Upper lobe of right lung (tissue), 1 donor: ENCODE measurements at regions not wholly inside any gene's neighbourhood (a gene's known extent, or its start where the extent isn't known, plus 50 kb on each side); places are given as distances from the start of the nearest gene placed in this dataset.

Experiments used
- ATAC-seq: fragments of 200-7000 bp; cut with Tn5 transposase; one replicate; pipeline ENCODE4 v1.9.1; 2020; ENCODE audit warnings: mild to moderate bottlenecking, moderate library complexity
- DNase-seq: peaks from one replicate; pipeline ENCODE4 v3.0.0-alpha.2; 2020
- H3K27ac ChIP-seq: fragments of 200-600 bp; one replicate; pipeline ENCODE4 v1.8.0; 2022
- H3K27me3 ChIP-seq: fragments of 200-600 bp; one replicate; pipeline ENCODE4 v1.8.0; 2022; ENCODE audit warnings: mild to moderate bottlenecking
- H3K36me3 ChIP-seq: fragments of 200-600 bp; one replicate; pipeline ENCODE4 v1.8.0; 2022
- H3K4me1 ChIP-seq: fragments of 200-600 bp; one replicate; pipeline ENCODE4 v1.8.0; 2022
- H3K4me3 ChIP-seq: fragments of 200-600 bp; one replicate; pipeline ENCODE4 v1.8.0; 2022; ENCODE audit warnings: mild to moderate bottlenecking
- H3K9me3 ChIP-seq: fragments of 200-600 bp; one replicate; pipeline ENCODE4 v1.8.0; 2022
- CTCF ChIP-seq: fragments of 200-600 bp; IDR thresholded peaks from one replicate; pipeline ENCODE4 v1.8.0; 2022; ENCODE audit warnings: antibody characterized with exemption
- intact Hi-C: fragments of 100-400 bp; cut with DNase I; formaldehyde crosslinking; loops from one replicate; pipeline ENCODE4 v1.11.0; 2022
- donor health status: DM: no; HTN: yes; CAD: no; lungs with severe emphysema.

- Histone ChIP-seq H3K36me3 (no peaks in the 10 kb centered on the region), H3K9me3 (no peaks in the 10 kb centered on the region), H3K4me3 (no peak overlapping the region), H3K27me3 (no peaks in the 10 kb centered on the region), H3K27ac (no peak overlapping the region), H3K4me1 (no peaks in the 10 kb centered on the region)
- peak; percentile 11 for ATAC-seq
- no peak for TF ChIP-seq CTCF
- intact Hi-C loops, result no loop called here
- DNase-seq, result no peak
Measured at GRCh38 chr4:95981591-95981990, 141.7 kb downstream of the PDHA2 start.

GRCh38 chr4:95982516-95982915, 142.6 kb downstream of the PDHA2 start:
- no peak overlapping the region for H3K27ac ChIP-seq
- TF ChIP-seq CTCF, result no peak
- H3K27me3 ChIP-seq, result no peaks in the 10 kb centered on the region
- ATAC-seq (no peak), DNase-seq (no peak)
- H3K36me3 ChIP-seq, result no peaks in the 10 kb centered on the region
- H3K4me1 ChIP-seq, result no peaks in the 10 kb centered on the region
- intact Hi-C loops, result no loop called here
- H3K9me3 ChIP-seq, result no peaks in the 10 kb centered on the region
- no peak overlapping the region for H3K4me3 ChIP-seq

- H3K27ac ChIP-seq, result no peak overlapping the region
- ATAC-seq, result no peak
Measured at GRCh38 chr4:95984081-95984480, 144.2 kb downstream of the PDHA2 start.

GRCh38 chr4:95985051-95985450, 145.2 kb downstream of the PDHA2 start:
- H3K9me3 ChIP-seq, result no peaks in the 10 kb centered on the region
- no peak for TF ChIP-seq CTCF
- ATAC-seq (no peak), DNase-seq (no peak)
- no peak overlapping the region for H3K27ac ChIP-seq
- H3K27me3 ChIP-seq, result no peaks in the 10 kb centered on the region
- H3K36me3 ChIP-seq, result no peaks in the 10 kb centered on the region
- no peak overlapping the region for H3K4me3 ChIP-seq
- no peaks in the 10 kb centered on the region for H3K4me1 ChIP-seq
- intact Hi-C loops, result no loop called here

More at GRCh38 chr4:95984081-95984480, 144.2 kb downstream of the PDHA2 start:
- DNase-seq, result no peak
- Histone ChIP-seq H3K4me1 (no peaks in the 10 kb centered on the region), H3K4me3 (no peak overlapping the region), H3K9me3 (no peaks in the 10 kb centered on the region), H3K27me3 (no peaks in the 10 kb centered on the region), H3K36me3 (no peaks in the 10 kb centered on the region)
- intact Hi-C loops, result no loop called here
- TF ChIP-seq CTCF, result no peak

- Histone ChIP-seq H3K36me3 (no peaks in the 10 kb centered on the region), H3K4me1 (no peaks in the 10 kb centered on the region), H3K27me3 (no peaks in the 10 kb centered on the region), H3K4me3 (no peak overlapping the region), H3K27ac (no peak overlapping the region), H3K9me3 (no peaks in the 10 kb centered on the region)
- ATAC-seq, result no peak
- no peak for DNase-seq
- TF ChIP-seq CTCF, result no peak
- intact Hi-C loops, result no loop called here
Measured at GRCh38 chr4:95985791-95986550, 146.1 kb downstream of the PDHA2 start.

GRCh38 chr4:95987851-95988250, 148.0 kb downstream of the PDHA2 start:
- Histone ChIP-seq H3K27ac (no peak overlapping the region), H3K27me3 (no peaks in the 10 kb centered on the region), H3K36me3 (no peaks in the 10 kb centered on the region), H3K4me3 (no peak overlapping the region), H3K4me1 (no peaks in the 10 kb centered on the region), H3K9me3 (no peaks in the 10 kb centered on the region)
- no peak for ATAC-seq
- intact Hi-C loops, result no loop called here
- no peak for DNase-seq
- no peak for TF ChIP-seq CTCF
